Neural cell (in vitro differentiated cells): ENCODE measurements at regions not wholly inside any gene's neighbourhood (a gene's known extent, or its start where the extent isn't known, plus 50 kb on each side); places are given as distances from the start of the nearest gene placed in this dataset.

ENCODE experiments used
- H2AFZ ChIP-seq: fragments of 200-600, 300-800 bp; sonication (generic), shearing (Covaris generic); 2 replicates; pipeline ENCODE4 v1.6.0; 2014; ENCODE audit warnings: low read depth, mild to moderate bottlenecking, antibody characterized with exemption, low read length, moderate library complexity
- H3F3A ChIP-seq: fragments of 200-600 bp; shearing (Covaris generic); 2 replicates; pipeline ENCODE4 v1.6.1; 2016; ENCODE audit warnings: mild to moderate bottlenecking, moderate library complexity, mixed read lengths, antibody characterized with exemption, low read length; ENCODE audit not compliant: insufficient read depth, poor library complexity, severe bottlenecking
- H3K27ac ChIP-seq: fragments of 200-600, 300-800 bp; sonication (generic), shearing (Covaris generic); 2 replicates; pipeline ENCODE4 v1.5.1; 2014; ENCODE audit warnings: mild to moderate bottlenecking, low read length, moderate library complexity
- H3K27me3 ChIP-seq: fragments of 300-800, 200-600 bp; sonication (generic), shearing (Covaris generic); 2 replicates; pipeline ENCODE4 v1.6.0; 2014; ENCODE audit warnings: mild to moderate bottlenecking, low read depth, low read length, moderate library complexity; ENCODE audit not compliant: insufficient read depth
- H3K36me3 ChIP-seq: fragments of 300-800, 200-600 bp; sonication (generic), shearing (Covaris generic); 2 replicates; pipeline ENCODE4 v1.5.1; 2014; ENCODE audit warnings: mild to moderate bottlenecking, antibody characterized with exemption, low read length, moderate library complexity; ENCODE audit not compliant: insufficient read depth
- H3K4me2 ChIP-seq: fragments of 300-800, 200-600 bp; sonication (generic), shearing (Covaris generic); 2 replicates; pipeline ENCODE4 v1.6.0; 2014; ENCODE audit warnings: mild to moderate bottlenecking, low read length
- H3K4me3 ChIP-seq: fragments of 300-800, 200-600 bp; sonication (generic), shearing (Covaris generic); 2 replicates; pipeline ENCODE4 v1.5.1; 2014; ENCODE audit warnings: mild to moderate bottlenecking, low read length, moderate library complexity
- H3K79me2 ChIP-seq: fragments of 200-600 bp; shearing (Covaris generic); replicated peaks from 2 replicates; pipeline ENCODE4 v1.6.0; 2014; ENCODE audit warnings: mild to moderate bottlenecking, low read length, moderate library complexity; ENCODE audit not compliant: insufficient read depth
- H3K9ac ChIP-seq: fragments of 300-800, 200-600 bp; sonication (generic), shearing (Covaris generic); 2 replicates; pipeline ENCODE4 v1.6.1; 2016; ENCODE audit warnings: mild to moderate bottlenecking, low read length, mixed read lengths
- H3K9me2 ChIP-seq: fragments of 200-600 bp; shearing (Covaris generic); 2 replicates; pipeline ENCODE4 v1.6.1; 2016; ENCODE audit warnings: mild to moderate bottlenecking, low read length, mixed read lengths; ENCODE audit not compliant: insufficient read depth
- H3K9me3 ChIP-seq: fragments of 200-600, 300-800 bp; sonication (generic), shearing (Covaris generic); 2 replicates; pipeline ENCODE4 v1.6.1; 2016; ENCODE audit warnings: mild to moderate bottlenecking, mixed run types, low read length, moderate library complexity, mixed read lengths
- H4K20me1 ChIP-seq: fragments of 200-600 bp; shearing (Covaris generic); 2 replicates; pipeline ENCODE4 v1.6.1; 2016; ENCODE audit warnings: mild to moderate bottlenecking, mixed run types; ENCODE audit not compliant: insufficient read depth
- CTCF ChIP-seq: fragments of 450-650 bp; IDR thresholded peaks from 2 replicates; pipeline ENCODE4 v1.5.1; 2014; ENCODE audit warnings: antibody characterized with exemption, mild to moderate bottlenecking, moderate library complexity; ENCODE audit not compliant: poor library complexity, severe bottlenecking
- EP300 ChIP-seq: fragments of 450-650 bp; conservative IDR thresholded peaks from 2 replicates; pipeline ENCODE4 v1.6.1; 2014; ENCODE audit warnings: antibody characterized with exemption, mild to moderate bottlenecking, moderate library complexity; ENCODE audit not compliant: poor library complexity, severe bottlenecking
- EZH2 ChIP-seq: fragments of 200-600, 300-800 bp; shearing (Covaris generic), sonication (generic); IDR thresholded peaks from 2 replicates; pipeline ENCODE4 v1.6.1; 2014; ENCODE audit warnings: antibody characterized with exemption, low read length, borderline replicate concordance, mild to moderate bottlenecking; ENCODE audit not compliant: insufficient read depth, poor library complexity, severe bottlenecking
- MXI1 ChIP-seq: fragments of 450-650 bp; conservative IDR thresholded peaks from 2 replicates; pipeline ENCODE4 v1.6.1; 2014; ENCODE audit warnings: antibody characterized with exemption, mild to moderate bottlenecking; ENCODE audit not compliant: poor library complexity, severe bottlenecking
- POLR2AphosphoS5 ChIP-seq: IDR thresholded peaks from 2 replicates; pipeline ENCODE4 v1.6.1; 2012
- RAD21 ChIP-seq: fragments of 450-650 bp; conservative IDR thresholded peaks from 2 replicates; pipeline ENCODE4 v1.6.1; 2014; ENCODE audit warnings: antibody characterized with exemption, mild to moderate bottlenecking, moderate library complexity
- REST ChIP-seq: IDR thresholded peaks from 2 replicates; pipeline ENCODE4 v1.6.1; 2012; ENCODE audit warnings: borderline replicate concordance
- SMC3 ChIP-seq: fragments of 450-650 bp; conservative IDR thresholded peaks from 2 replicates; pipeline ENCODE4 v1.6.1; 2014; ENCODE audit warnings: antibody characterized with exemption, mild to moderate bottlenecking, moderate library complexity; ENCODE audit not compliant: poor library complexity
- TAF1 ChIP-seq: IDR thresholded peaks from 2 replicates; pipeline ENCODE4 v1.6.1; 2012; ENCODE audit warnings: low read depth

- no peak overlapping the region for H3K27ac ChIP-seq
- H3K27me3 ChIP-seq: no peaks in the 10 kb centered on the region
- no peaks in the 10 kb centered on the region for H3K9me3 ChIP-seq
- no peaks in the 10 kb centered on the region for H3K9me2 ChIP-seq
- H3K36me3 ChIP-seq: no peaks in the 10 kb centered on the region
- no peak overlapping the region for H3K4me3 ChIP-seq
- no peaks in the 10 kb centered on the region for H3F3A ChIP-seq
- no peaks in the 10 kb centered on the region for H4K20me1 ChIP-seq
- H3K4me2 ChIP-seq: no peak overlapping the region
- no peak overlapping the region for H3K9ac ChIP-seq
- H2AFZ ChIP-seq: no peak overlapping the region
- no peak for TF ChIP-seq RAD21
- no peaks in the 10 kb centered on the region for H3K79me2 ChIP-seq
These were observed 231.7 kb upstream of the CDH12 start for GRCh38 chr5:23084815-23085214.

DNA sequence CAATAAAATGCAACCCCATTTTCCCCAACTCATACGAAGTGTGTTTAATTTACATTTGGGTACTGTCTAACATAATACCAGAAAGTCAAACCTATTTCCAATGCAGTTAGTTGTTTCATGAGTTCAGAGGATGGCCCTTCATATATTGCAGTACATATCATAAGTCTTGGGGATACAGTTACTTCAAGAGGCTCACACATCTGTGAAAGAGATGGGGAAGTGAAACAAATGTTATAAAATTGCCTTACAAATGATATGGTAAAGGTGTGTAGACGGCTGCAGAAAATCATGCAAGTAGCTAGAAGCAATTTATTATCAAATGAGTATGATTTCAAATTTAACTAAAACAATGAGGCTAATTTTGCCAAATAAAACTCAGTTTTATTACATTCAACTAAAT is 219.0 kb upstream of the CDH12 start:
- no peak overlapping the region for H3K4me3 ChIP-seq
- no peaks in the 10 kb centered on the region for H3K27me3 ChIP-seq
- no peak overlapping the region for H2AFZ ChIP-seq
- no peak overlapping the region for H3K4me2 ChIP-seq
- H3F3A ChIP-seq: no peaks in the 10 kb centered on the region
- H3K9me2 ChIP-seq: no peaks in the 10 kb centered on the region
- H3K79me2 ChIP-seq: no peaks in the 10 kb centered on the region
- no peaks in the 10 kb centered on the region for H4K20me1 ChIP-seq
- H3K9ac ChIP-seq: no peak overlapping the region
- no peaks in the 10 kb centered on the region for H3K9me3 ChIP-seq
- H3K27ac ChIP-seq: no peak overlapping the region
- no peaks in the 10 kb centered on the region for H3K36me3 ChIP-seq
- TF ChIP-seq RAD21 (no peak), TAF1 (no peak), EP300 (no peak), REST (no peak), EZH2 (no peak), POLR2AphosphoS5 (no peak), SMC3 (no peak), MXI1 (no peak), CTCF (no peak)

DNA sequence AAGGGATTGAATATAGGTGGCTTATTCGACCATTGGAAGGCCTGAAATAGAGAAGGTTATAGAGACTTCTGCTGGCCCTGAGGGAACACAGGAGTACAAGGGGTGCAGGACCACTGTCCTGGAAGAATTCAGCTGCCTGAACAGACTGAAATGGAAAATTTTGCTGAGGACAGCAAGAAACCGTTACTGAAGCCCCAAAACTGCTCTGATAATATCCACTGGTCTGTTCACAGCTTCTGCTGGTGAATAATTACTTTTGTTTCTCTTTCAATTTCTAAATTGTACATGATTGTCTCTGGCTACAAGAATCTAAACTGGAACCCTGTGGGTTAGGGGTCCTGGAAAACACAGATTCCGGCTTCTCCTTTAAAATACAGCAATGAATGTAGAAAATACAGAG is 218.5 kb upstream of the CDH12 start:
- Histone ChIP-seq H3K9me3 (no peaks in the 10 kb centered on the region), H3K27ac (no peak overlapping the region), H3K4me3 (no peak overlapping the region), H3F3A (no peaks in the 10 kb centered on the region), H3K9me2 (no peaks in the 10 kb centered on the region), H3K4me2 (no peak overlapping the region), H3K79me2 (no peaks in the 10 kb centered on the region), H3K36me3 (no peaks in the 10 kb centered on the region), H2AFZ (no peak overlapping the region), H3K9ac (no peak overlapping the region), H4K20me1 (no peaks in the 10 kb centered on the region), H3K27me3 (no peaks in the 10 kb centered on the region)
- TF ChIP-seq MXI1 (no peak), CTCF (no peak), SMC3 (no peak), REST (no peak), TAF1 (no peak), POLR2AphosphoS5 (no peak), EP300 (no peak), EZH2 (no peak), RAD21 (no peak)
